Breast epithelium (tissue), 4 donors: ENCODE measurements at regions not wholly inside any gene's neighbourhood (a gene's known extent, or its start where the extent isn't known, plus 50 kb on each side); places are given as distances from the start of the nearest gene placed in this dataset.

Source experiments
- DNase-seq, 2 donors: peaks; one replicate each; pipeline ENCODE4 v3.0.0-alpha.2; 2019; ENCODE audit warnings: low spot score in 2 of 2
- H3K27ac ChIP-seq, 2 donors: fragments of 200-600 bp; sonication (generic) in 1 of 2; one replicate each; pipeline ENCODE4 v1.5.1; 2016 to 2019; ENCODE audit warnings: mild to moderate bottlenecking in 1 of 2
- H3K27me3 ChIP-seq, 2 donors: fragments of 200-600 bp; sonication (generic) in 1 of 2; one replicate each; pipeline versions ENCODE4 v1.5.1 to v1.6.0; 2017 to 2019; ENCODE audit warnings: control low read depth in 1 of 2, mild to moderate bottlenecking in 1 of 2
- H3K36me3 ChIP-seq: fragments of 200-600 bp; one replicate; pipeline ENCODE4 v1.5.1; 2019
- H3K4me1 ChIP-seq, 2 donors: fragments of 200-600 bp; sonication (generic); one replicate each; pipeline ENCODE4 v1.5.1; 2016 to 2019; ENCODE audit warnings: control low read depth in 1 of 2
- H3K4me3 ChIP-seq, 3 donors: fragments of 200-600 bp; sonication (generic); 1 replicate in 2 of 3; 2 replicates in 1 of 3; pipeline ENCODE4 v1.5.1; 2016 to 2019; ENCODE audit warnings: mild to moderate bottlenecking in 3 of 3, moderate library complexity in 2 of 3
- H3K9me3 ChIP-seq, 2 donors: fragments of 200-600 bp; sonication (generic) in 1 of 2; one replicate each; pipeline ENCODE4 v1.5.1; 2016 to 2019; ENCODE audit warnings: control low read depth in 1 of 2
- CTCF ChIP-seq, 3 donors: fragments of 450-650 bp; IDR thresholded peaks; one replicate each; pipeline ENCODE4 v1.5.1; 2016 to 2017; ENCODE audit warnings: antibody characterized with exemption in 3 of 3, mild to moderate bottlenecking in 3 of 3, moderate library complexity in 3 of 3
- POLR2A ChIP-seq: fragments of 450-650 bp; IDR thresholded peaks from one replicate; pipeline ENCODE4 v1.6.1; 2016; ENCODE audit warnings: antibody characterized with exemption, mild to moderate bottlenecking, moderate library complexity
- POLR2AphosphoS5 ChIP-seq, 3 donors: sonication (generic); formaldehyde crosslinking; IDR thresholded peaks; one replicate each; pipeline ENCODE4 v1.6.1; 2017; ENCODE audit warnings: antibody characterized with exemption in 3 of 3
- intact Hi-C: fragments of 100-400 bp; cut with DNase I; formaldehyde crosslinking; loops from one replicate; pipeline ENCODE4 v1.15.1; 2023; ENCODE audit warnings: low total_unique reads

- H3K4me1 ChIP-seq = no peaks in the 10 kb centered on the region
- no peak for TF ChIP-seq POLR2A
- TF ChIP-seq POLR2AphosphoS5 (IDR thresholded peaks at IDR 0.05) = peak in 1 of 3 donors; percentile 39
- H3K36me3 ChIP-seq = no peaks in the 10 kb centered on the region
- intact Hi-C loops = no loop called here
- H3K9me3 ChIP-seq = no peaks in the 10 kb centered on the region
- no peak for DNase-seq
- no peak overlapping the region for H3K4me3 ChIP-seq
- no peak overlapping the region for H3K27ac ChIP-seq
- H3K27me3 ChIP-seq = no peaks in the 10 kb centered on the region
These were observed 54.5 kb upstream of the EVL start for GRCh38 chr14:100010679-100011078.

- no peaks in the 10 kb centered on the region for H3K36me3 ChIP-seq
- no peaks in the 10 kb centered on the region for H3K9me3 ChIP-seq
- H3K27me3 ChIP-seq = no peaks in the 10 kb centered on the region
- H3K4me1 ChIP-seq = no peaks in the 10 kb centered on the region
- intact Hi-C loops = no loop called here
- no peak overlapping the region for H3K4me3 ChIP-seq
- peak overlapping the region; percentile 55 to 70 for H3K27ac ChIP-seq
- no peak for TF ChIP-seq CTCF (IDR thresholded peaks at IDR 0.05)
- TF ChIP-seq POLR2AphosphoS5 (IDR thresholded peaks at IDR 0.05) = no peak
- TF ChIP-seq POLR2A = no peak
- DNase-seq = no peak
These were observed 53.4 kb upstream of the EVL start for GRCh38 chr14:100011628-100012325.

- Histone ChIP-seq H3K27me3 (no peaks in the 10 kb centered on the region), H3K4me3 (no peak overlapping the region), H3K9me3 (no peaks in the 10 kb centered on the region), H3K4me1 (no peaks in the 10 kb centered on the region), H3K36me3 (no peaks in the 10 kb centered on the region), H3K27ac (peak overlapping the region; percentile 55 to 70)
- no peak for TF ChIP-seq CTCF (IDR thresholded peaks at IDR 0.05)
- no peak for TF ChIP-seq POLR2A
- TF ChIP-seq POLR2AphosphoS5 (IDR thresholded peaks at IDR 0.05) = no peak
- intact Hi-C loops = no loop called here
- no peak for DNase-seq
These were observed 52.5 kb upstream of the EVL start for GRCh38 chr14:100012478-100013327.

- intact Hi-C loops = no loop called here
- no peaks in the 10 kb centered on the region for H3K36me3 ChIP-seq
These were observed 50.0 kb upstream of the EVL start for GRCh38 chr14:100015251-100015655.

More at GRCh38 chr14:100015251-100015655, 50.0 kb upstream of the EVL start:
- Histone ChIP-seq H3K4me1 (no peaks in the 10 kb centered on the region), H3K4me3 (no peak overlapping the region), H3K27ac (peak overlapping the region; percentile 17 to 20), H3K9me3 (no peaks in the 10 kb centered on the region), H3K27me3 (no peaks in the 10 kb centered on the region)
- no peak for TF ChIP-seq CTCF (IDR thresholded peaks at IDR 0.05)
- TF ChIP-seq POLR2AphosphoS5 (IDR thresholded peaks at IDR 0.05) = no peak
- no peak for TF ChIP-seq POLR2A
- DNase-seq = no peak
